C4-2B (cell line): ENCODE measurements at regions not wholly inside any gene's neighbourhood (a gene's known extent, or its start where the extent isn't known, plus 50 kb on each side); places are given as distances from the start of the nearest gene placed in this dataset.
A peak's percentile ranks its signal among the peaks of the same experiment; 100 is the strongest.

ENCODE experiments used
- H3K27ac ChIP-seq: fragments of 450-650 bp; 2 replicates; pipeline ENCODE4 v1.5.1; 2017
- ZFX ChIP-seq: fragments of 450-650 bp; IDR thresholded peaks from 2 replicates; pipeline ENCODE4 v1.6.1; 2017
- TF ChIP-seq, protein P1 (sequence below): fragments of 450-650 bp; conservative IDR thresholded peaks from 2 replicates; pipeline ENCODE4 v1.5.1; 2017; ENCODE audit warnings: mild to moderate bottlenecking

DNA sequence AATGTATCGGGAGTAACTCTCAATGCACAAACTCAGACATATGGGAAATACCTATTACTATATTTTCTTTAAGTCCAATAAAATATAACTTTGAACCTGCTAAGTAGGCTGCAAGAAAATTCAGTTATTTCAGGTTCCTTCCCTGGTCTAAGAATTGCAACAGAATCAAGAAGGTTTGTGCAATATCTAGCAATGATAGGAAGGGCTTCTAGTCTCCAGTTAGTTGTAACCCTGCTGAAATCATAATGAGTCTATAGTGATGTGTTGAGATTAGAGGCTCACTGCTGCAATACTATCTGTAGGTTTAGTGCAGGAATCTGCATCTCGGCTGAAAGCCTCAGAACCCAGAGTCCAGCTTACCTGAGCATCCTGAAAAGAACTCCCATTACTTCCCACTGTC lies 110.5 kb downstream of the PMP22 start:
- TF ChIP-seq, protein P1, sequence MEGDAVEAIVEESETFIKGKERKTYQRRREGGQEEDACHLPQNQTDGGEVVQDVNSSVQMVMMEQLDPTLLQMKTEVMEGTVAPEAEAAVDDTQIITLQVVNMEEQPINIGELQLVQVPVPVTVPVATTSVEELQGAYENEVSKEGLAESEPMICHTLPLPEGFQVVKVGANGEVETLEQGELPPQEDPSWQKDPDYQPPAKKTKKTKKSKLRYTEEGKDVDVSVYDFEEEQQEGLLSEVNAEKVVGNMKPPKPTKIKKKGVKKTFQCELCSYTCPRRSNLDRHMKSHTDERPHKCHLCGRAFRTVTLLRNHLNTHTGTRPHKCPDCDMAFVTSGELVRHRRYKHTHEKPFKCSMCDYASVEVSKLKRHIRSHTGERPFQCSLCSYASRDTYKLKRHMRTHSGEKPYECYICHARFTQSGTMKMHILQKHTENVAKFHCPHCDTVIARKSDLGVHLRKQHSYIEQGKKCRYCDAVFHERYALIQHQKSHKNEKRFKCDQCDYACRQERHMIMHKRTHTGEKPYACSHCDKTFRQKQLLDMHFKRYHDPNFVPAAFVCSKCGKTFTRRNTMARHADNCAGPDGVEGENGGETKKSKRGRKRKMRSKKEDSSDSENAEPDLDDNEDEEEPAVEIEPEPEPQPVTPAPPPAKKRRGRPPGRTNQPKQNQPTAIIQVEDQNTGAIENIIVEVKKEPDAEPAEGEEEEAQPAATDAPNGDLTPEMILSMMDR = no peak
- no peak for TF ChIP-seq ZFX
- H3K27ac ChIP-seq = no peak overlapping the region

DNA sequence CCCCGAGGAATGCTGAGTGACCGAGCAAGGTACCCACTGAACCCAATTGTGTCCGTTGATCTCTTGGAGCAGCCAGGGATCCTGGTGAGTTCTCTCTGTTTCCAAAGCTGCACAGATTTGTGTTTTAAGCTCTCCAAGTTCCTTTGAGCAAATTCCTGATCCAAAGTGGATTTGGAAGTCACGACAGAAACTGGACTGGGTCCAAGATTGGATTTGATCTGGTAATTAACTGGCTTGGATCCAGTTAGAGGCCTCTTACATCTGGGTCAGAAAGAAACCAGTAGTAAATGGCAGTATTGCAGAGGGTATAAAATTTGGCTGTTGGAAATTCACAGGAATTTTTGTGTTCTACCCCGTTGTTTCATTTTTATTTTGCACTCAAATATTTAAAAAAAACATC lies 119.5 kb downstream of the PMP22 start:
- no peak overlapping the region for H3K27ac ChIP-seq
- TF ChIP-seq, protein P1 = no peak
- TF ChIP-seq ZFX = no peak

DNA sequence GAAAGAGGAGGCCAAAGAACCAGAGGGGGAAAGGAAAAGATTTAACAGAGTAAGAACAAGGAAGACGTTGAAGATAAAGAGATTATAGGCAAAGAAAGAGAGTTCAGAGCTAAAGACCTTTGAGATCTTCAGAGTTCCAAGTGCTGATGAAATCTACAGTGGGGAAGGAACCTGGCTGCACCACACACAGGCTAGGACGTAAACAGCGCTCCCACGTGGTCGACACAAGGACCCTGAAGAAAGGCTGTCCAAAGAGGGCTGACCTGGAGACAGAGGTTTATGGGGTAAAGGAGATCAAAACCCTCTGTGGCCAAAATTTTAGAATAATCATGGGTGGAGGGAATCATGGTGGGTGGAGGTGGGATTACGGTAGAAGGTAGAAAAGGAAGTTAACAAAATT lies 121.6 kb downstream of the PMP22 start:
- no peak overlapping the region for H3K27ac ChIP-seq
- TF ChIP-seq, protein P1 = peak; percentile 11; the same call in 1 of the 2 replicates
- no peak for TF ChIP-seq ZFX

DNA sequence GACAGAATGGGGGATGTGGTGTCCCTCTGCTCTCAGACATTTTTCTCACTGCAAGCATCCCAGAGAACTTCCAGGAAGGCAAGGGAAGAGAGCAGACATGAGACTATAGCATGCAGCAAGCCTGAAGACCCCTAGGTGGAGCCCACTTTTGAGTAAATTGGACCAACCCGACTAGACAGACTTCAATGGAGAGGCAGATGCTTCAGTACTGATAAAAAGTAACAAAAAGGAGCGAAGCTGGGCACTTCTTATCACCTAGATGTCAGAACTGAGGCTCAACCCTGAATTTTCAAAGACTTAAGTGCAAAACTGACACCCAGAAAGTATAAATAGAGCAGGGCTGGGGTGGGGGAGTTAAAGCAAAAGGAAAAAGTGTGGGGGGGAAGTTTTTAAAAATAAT lies 130.8 kb downstream of the PMP22 start:
- TF ChIP-seq, protein P1 = no peak
- TF ChIP-seq ZFX = no peak
- H3K27ac ChIP-seq = no peak overlapping the region

DNA sequence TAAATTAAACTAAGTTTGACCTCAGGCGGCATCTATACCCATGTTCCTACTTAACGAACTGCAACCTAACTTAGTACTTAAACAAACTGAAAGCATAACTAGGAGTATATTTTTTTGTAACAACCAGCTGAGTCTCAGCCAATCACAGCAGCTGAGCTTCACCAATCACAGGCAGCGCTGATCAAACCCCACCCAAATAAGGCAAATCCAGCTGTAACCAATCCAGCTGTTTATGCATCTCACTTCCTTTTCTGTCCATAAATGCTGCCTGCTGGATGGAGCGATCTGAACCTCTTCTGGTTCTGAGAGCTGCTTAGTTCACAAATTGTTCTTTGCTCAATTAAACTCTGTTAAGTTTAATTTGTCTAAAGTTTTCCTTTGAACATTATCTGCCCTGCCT lies 131.3 kb downstream of the PMP22 start:
- H3K27ac ChIP-seq = no peak overlapping the region
- TF ChIP-seq ZFX = no peak
- TF ChIP-seq, protein P1 = no peak

DNA sequence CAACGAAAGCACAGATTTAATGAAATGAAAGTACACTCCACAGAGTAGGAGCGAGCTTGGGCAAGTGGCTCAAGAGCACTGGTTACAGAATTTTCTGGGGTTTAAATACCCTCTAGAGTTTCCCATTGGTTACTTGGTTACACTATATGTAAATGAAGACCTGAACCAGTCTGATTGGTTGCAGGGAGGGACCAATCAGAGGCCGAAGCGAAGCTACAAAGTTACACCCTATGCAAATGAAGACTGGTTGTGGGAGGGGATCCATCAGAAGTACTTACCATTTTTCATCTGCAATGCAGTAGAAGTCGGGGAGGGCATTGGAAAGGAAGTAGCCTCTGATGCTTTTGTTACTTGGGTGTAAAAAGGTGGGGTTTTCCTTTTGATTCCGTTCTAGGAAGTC lies 132.0 kb downstream of the PMP22 start:
- no peak overlapping the region for H3K27ac ChIP-seq
- no peak for TF ChIP-seq ZFX
- TF ChIP-seq, protein P1 = no peak

DNA sequence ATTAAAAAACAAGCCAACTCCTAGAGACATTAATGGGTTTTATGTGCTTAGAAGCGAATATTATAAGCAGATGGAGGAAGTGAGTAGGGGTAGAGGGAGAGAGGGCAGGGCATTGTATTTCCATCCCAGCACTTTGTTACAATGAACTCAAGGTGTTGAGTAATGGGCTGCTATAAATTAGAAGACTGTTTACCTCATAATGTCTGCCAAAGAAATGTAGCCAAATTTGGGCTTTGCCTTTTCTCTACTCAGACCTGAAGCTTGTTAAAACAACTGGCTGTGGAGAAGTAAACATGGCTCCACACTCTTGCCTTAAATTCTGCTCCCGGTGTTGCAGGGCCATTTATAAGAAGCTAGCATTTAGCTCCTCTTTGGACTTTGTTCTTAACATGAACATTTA lies 134.7 kb downstream of the PMP22 start:
- H3K27ac ChIP-seq = no peak overlapping the region
- TF ChIP-seq, protein P1 = no peak
- TF ChIP-seq ZFX = no peak
